ENCODE measurements at regions not wholly inside any gene's neighbourhood (a gene's known extent, or its start where the extent isn't known, plus 50 kb on each side); places are given as distances from the start of the nearest gene placed in this dataset.
"Not testable (repeated sequence)": the region's sequence is repeated elsewhere in the genome, so short reads cannot be mapped to it uniquely, and the experiment has no call there.

DNA sequence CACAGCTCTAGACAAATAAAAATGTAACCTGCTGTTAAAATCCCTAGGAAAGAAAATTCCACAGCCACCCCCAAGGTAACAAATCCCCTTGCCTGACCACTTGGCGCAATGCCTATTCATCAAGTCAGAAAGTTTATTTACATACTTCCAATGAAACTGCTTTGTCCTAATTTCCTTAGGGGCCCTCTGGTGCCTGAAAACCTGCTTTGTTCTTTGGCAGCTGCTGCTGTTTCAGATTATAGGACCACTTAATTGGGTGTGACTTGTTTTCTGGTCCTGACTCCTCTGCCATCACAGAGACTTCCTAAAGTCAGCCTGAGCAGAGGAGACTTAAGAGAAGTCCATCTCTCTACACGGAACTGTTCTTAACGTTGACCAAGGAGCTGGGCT lies 323.6 kb downstream of the UBE3D start:
- DNase-seq: no peak

DNA sequence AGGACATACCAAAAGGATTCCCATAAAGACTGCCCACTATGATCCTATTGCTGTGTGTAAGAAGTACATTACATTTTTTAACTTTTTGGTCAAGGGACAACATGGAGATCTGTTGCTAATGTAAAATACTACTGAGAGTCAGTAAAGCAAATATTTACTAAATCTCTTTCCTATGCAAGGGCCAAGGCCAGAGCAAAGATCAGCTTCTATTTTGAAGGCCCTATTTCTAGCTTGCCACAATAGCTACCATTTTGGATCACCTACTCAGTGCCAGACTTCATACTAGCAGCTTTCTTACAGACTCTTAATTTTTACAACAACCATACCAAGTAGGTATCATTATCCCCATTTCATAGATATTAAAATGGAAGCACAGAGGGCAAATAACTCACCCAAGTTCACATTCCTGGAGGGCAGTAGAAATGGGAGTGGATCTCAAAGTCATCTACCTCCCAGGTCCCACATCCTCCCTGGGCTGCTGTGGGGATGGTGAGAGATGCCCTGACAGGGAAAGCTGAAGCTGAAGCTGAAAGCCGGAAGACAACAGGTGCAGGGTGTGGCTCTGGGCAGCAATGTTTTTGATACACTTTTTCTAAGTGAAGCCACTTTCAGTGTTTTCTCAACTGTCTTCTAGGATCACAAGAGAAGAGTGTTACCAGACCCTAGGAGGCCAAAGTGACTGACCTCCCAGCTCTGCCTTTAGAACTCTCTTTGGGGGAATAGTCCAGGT lies 321.2 kb downstream of the UBE3D start:
- DNase-seq: no peak

DNA sequence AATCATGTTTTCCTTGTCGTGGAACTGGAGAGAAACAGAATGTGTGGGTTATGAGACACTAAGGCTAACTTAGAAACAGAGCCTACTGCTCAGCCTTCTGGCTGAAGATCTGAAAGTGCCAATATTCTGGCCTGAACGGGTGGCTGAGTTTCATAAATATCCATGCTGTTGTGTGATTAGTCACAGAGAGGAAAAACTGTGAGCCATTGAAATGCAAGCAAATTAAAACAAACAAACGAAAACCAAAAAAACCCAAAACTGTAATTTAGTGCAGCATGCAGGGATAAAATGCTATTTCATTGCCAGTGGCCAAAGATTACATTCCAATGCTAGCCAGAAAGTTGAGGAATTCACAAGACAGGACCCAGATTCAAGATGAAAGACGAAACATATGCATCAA lies 315.1 kb downstream of the UBE3D start:
- DNase-seq: peak; percentile 42

DNA sequence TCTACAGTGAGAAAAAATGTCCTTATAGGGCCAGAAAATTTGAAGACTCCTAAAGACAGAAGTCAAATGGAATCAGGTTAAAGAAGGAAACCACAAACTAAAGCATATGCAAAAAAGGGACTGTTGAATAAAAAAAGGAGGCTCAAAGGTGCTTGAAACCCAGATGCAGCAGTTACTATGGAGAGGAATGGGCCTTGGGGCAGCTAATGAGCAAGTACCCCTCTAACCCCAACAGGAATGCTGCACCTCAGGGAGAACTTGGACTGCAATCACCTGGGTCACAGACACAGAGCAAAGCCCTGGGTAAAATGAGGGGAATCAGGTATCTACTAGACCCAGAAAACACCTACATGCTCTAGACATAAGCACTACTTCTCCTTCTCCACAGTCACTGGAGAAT lies 313.9 kb downstream of the UBE3D start:
- DNase-seq: no peak

DNA sequence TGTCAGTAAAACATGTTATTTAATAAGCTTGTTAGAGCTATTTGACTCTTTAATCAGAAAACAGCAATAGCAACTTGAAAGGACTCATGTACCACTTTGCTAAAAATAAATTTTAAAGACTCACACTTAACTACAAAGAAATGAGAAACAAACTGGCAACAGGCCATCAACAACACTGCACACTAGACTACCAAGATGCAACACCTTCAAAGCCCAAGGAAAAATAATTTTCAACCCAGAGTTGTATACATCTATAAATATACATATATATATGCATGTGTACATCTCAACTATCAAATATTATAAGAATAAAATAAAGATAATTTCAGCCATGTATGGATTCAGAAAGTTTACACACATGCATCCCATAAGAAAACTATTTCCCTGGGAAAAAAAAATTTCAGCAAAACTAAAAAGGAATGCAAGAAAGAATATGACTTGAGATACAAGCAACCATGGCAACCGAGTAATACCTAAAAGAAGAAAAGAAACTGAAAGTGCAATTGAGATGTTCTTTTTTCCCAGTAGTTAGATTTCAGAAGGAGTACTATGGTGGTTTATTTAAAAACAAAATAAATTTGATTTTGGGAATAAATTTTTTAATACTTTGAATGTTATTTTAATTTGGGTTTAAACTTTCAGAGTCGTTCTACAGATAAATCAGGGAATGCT lies 303.8 kb downstream of the UBE3D start:
- DNase-seq: no peak

DNA sequence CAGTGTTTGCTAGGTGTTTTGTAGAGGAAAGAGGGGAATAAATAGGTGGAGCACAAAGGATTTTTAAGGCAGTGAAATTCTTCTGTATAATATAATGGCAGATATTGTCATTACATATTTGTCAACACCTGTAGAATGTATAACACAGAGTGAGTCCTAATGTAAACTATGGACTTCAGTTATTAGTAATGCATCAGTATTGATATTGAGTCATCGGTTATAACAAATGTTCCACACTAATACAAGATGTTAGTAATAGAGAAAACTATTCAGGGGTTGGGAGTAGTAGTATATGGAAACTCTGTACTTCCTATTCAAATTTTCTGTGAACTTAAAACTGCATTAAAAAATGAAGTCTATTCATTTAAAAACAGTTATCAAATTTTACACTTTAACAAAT lies 299.2 kb downstream of the UBE3D start:
- DNase-seq: no peak

DNA sequence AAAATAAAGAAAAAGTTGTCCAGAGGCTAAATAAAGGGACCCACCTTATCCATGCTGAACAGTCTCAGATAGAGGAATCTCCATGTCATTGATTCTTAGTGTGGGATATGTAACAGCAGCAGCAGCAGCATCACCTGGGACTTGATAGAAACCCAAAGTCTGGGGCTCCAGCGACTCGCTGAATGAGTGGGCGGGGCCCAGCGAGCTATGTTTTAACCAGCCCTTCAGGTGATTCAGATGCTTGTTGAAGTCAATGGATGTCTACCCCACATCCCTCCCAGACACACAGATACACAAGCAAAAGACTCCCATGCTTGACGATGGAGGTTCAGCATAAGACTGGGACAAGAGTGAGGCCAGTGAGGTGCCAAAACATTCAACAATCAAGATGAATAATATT lies 298.6 kb downstream of the UBE3D start:
- no peak for DNase-seq

DNA sequence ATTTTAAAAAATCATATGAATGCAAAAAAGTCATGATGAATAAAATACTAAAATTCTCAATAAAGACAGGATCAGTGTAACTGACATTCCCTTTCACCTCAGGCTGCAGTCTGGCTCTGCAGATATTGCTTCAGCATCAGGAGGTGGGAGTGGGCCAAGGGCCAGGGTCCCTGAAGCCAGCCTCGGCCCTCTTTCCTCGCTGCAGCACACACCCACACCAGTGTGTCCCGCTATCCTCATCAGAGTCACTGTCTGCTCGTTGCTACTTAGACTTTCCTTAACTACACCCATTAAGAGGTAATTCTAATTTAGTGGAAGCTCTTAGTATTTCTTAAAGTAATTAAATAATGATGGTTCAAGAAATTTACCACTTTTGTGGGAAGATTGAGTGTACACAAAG lies 298.2 kb downstream of the UBE3D start:
- DNase-seq: no peak

DNA sequence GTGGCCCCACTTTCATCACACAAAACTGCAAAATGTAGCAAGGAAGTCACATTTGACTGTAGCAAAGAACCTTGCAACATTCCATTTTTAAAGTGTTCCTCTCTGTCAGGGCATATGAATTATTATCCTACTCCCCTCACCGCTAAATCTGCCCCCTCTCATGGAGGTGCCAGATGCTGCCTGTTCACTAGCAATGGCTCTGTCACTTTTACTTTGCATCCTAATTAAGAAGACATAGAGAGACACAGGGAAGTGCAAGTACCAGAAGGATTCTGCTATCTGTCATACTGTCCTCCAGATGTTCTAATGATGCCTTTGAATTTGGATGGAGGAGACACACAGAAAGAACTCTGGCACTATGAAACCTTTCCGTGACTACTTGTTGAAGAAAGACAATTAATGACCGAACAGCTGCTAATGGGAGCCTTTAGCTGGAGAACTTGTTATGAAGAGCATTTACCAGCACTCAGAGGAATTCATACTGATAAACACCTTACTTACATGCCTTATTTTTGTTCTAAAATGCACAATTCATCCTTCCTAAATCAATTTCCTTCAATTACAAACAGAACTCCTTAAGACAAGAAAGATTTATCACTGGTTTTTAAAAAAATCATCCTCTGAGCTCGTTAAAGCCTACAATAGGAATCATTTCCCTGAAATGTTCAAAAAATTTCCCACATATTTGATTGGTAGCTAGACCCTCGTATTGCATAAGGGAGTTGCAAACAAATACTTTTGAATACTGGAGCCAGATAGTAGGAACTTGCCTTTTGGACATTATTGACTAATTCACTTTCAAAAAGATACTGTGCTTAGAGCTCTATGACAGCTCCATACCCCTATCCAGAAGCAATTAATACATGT lies 292.6 kb downstream of the UBE3D start:
- DNase-seq: no peak

DNA sequence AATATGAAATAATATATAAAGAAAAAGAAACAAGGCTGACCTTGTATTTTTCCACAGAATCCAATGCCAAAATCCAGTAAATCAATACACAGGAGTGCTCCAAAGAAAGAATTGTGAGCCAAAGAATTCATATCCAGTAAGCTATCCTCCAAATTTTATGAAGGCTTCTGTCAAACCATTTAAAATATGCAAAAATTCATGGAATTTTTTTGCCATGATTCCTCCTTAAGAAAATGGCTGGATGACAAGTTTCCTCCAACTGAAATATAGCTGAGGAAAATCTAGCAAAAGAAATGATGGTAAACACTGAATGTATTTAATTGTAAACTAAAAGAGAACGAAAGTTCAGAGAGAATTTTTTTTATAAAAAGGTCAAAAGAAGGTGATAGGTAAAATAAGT lies 290.3 kb downstream of the UBE3D start:
- peak; percentile 24 for DNase-seq

DNA sequence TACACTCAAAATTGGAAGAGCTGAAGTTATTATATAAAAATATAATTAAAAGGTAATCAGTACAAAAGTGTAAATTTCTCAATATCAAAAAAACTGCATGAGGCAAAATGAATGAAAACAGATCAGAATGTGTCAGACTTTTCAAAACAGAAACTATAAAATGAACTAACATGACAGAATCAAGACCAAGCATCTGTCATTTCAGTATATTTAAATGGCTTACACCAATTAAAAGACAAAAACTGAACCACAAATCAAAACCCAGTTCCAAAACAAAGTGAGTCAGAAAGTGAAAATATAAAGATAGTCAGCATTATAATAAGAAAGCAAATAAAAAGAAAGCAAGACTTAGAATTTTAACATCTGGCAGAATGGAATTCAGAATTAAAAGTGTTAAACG lies 289.7 kb downstream of the UBE3D start:
- DNase-seq: no peak

DNA sequence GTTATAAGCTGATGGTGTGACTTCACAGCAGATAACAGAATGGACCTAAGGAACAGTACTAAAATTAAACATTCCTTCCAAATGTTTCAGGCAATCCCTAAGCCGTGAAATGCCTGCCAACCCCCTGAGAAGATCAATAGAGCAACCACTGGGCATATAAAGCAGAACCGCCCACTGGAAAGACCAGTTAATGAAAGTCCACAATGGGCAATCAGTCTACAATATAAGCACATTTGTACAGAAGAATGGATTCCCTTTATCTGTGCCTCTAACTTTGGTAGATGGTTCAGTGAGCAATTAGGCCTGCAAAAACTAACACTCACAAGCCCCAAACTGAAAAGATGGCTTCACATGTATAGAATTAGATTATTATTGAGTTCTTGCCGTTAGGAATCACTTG lies 286.6 kb downstream of the UBE3D start:
- no peak for DNase-seq

DNA sequence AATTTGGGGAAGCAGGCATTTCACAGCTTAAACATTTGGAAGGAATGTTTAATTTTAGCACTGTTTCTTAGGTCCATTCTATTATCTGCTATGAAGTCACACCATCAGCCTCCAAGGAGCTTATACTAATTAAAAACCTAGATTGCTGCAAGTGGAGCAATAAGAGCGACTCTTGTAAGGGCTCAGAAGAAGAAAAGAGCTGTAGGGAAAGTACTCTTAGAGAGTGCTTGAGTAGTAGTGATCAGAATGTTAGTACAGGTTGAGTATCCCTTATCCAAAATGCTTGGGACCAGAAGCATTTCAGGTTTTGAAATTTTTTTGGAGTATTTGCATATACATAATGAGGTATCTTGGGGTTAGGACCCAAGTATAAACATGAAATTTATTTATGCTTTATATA lies 285.3 kb downstream of the UBE3D start:
- DNase-seq: no peak

DNA sequence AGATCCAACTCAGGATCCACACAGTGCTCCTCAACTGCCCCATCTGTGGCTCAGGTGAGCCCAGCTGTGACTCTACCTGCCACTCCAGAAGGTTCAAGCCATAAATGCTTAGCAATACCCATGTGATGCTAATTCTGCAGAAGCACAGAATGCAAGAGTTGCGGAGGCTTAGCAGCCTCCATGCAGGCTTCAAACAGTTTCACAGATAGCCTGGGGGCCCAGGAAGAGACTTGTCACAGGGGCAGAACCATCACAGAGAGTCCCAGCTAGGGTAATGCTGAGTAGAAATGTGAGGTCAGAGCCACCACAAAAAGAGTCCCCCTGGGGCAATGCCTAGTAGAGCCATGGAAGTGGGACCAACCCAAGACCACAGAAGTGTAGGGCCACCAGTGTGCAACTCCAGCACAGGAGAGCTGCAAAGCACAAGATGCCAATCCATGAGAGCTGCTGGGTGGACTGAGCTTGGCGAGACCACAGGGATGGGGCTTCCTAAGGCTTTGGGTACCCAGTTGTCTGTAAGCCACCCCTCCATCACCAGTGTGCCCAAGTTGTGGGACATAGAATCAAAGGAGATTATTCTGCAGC lies 283.9 kb downstream of the UBE3D start:
- no peak for DNase-seq

DNA sequence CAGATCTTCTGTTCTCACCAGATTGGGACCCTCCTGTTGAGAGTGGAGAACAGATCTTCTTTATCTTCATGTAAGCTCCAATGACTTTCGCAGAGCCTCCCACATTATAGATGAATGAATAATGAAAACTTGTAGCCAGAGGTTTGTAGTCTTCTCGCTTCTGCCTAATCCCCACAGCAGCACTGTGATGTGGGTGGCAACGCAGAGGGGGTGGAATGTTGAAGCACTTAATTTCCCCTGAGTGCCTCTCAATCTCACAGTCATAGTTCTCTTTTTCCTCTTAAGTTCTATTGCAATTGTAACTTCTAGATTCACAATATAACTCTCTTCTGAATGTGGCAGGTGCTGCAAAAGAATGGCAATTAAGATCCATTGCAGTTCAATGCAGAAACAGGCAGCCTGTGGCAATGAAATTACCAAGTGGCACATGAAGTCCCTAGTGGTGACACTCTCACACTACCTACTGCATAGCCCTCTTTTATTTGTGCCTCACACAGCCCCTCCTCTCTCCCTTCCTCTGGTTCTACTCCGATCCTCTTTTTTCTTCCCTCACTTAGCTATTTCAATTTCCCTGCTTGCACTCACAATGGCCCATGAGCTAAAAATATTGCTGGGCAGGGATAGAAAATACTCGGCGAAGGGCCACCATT lies 281.9 kb downstream of the UBE3D start:
- DNase-seq: no peak

DNA sequence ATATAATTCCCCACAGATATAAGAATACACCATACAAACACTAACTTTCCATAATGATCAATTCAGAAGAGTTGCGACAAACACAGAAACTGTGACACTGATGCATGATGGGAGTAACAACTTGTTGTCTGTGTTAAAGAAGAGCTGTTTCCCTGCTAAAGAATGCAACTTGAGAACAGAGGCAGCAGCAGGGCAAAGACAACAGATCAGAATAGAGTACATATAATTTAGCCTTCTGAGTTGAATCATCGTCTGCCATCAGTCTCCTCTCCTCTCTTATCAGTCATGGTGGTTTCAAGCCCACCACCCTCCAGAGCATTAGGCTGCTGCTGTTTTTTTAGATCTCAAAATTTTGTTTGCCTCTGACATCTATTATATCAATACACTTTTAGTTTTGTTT lies 280.4 kb downstream of the UBE3D start:
- DNase-seq: no peak

DNA sequence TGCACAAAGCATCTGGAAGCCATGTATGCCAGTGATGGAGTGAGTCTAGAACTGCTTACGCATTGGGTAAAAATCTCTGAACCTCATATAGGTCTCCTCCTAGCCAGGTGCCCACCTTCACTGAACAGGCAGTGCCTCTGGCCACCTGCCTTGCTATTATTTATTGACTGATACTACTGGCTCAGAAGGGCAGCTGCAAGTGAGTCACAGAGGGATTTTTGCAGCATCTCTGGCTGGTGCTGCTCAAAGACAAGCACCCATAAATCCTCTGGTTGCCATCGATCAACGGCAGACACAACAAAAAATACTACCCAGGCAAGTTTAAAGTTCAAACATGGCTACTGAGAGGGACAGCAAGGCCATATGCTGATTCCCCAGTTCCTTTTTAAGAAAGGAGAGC lies 279.4 kb downstream of the UBE3D start:
- no peak for DNase-seq

DNA sequence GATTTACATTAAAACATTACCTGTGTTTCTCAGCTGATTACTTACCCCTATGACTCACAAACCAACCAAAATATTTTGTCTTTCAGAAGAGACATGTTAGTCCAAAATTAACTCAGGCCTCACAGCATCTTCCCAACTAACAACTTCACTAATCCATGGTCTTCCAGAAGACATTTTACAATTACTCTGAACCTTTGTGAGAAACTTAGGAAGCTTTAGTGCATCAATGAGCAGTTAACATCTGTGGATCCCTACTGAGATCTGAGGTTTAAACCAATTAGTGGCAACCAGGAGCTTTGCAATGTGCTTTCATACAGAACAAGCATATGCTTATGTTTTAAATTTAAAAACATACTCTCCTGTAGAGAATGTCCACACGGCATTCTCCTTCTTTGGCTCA lies 269.7 kb downstream of the UBE3D start:
- no peak for DNase-seq

DNA sequence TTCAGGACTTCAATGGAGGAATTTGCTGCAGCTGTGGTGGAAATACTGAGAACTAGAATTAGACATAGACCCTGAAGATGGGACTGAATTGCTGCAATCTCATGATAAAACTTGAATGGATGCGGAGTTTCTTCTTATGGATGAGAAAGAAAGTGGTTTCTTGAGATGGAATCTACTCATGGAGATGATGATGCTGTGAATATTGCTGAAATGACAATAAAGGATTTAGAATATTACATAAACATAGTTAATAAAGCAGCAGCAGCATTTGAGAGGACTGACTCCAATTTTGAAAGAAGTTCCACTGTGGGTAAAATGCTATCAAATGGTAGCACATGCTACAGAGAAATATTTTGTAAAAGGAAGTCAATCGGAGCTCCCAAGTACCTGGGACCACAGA lies 264.6 kb downstream of the UBE3D start:
- no peak for DNase-seq

DNA sequence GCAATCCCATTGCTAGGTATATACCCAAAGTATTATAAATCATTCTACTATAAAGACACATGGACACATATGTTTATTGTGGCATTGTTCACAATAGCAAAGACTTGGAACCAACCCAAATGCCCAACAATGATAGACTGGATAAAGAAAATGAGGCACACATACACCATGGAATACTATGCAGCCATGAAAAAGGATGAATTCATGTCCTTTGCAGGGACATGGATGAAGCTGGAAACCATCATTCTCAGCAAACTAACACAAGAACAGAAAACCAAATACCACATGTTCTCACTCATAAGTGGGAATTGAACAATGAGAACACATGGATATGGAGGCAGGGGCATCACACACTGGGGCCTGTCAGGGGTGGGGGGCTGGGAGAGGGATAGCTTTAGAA lies 249.4 kb downstream of the UBE3D start:
- not testable (repeated sequence) for DNase-seq

DNA sequence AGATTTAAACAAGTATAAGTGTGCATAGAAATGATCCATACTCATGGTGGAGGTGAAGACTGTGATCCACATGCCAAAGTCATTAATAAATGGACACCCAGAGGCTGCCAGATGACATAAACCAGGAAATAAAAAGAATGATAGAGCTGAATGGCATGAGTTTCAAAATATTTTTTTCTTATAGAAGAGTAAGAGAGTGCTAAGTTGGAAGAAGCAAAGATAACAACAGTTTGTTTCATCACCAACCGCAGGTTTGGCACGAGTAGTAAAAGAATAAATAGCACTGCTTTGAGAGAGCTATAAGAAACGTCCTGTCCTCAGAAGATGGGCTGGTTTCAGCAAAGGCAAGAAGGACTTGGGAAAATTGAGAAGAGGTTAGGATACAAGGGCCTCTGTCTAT lies 246.9 kb downstream of the UBE3D start:
- DNase-seq: peak; percentile 43

DNA sequence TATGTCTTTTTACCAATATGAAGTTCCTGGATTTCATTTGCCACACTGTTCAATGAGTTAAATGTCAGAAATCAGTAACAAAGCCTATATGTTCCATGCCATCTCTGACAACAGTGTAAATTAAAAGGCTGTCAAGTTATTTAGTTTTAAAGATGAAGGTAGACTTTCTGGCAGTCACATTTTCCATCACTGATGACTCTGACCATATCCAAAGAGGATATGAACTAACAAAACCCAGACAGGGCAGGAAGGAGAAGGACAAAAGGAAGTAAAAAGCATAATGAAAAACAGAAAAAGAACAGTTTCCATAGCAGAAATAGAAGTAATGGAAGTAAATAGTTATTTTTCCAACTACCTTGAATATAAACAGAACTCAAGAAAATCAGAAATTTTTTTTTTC lies 242.3 kb downstream of the UBE3D start:
- DNase-seq: no peak

DNA sequence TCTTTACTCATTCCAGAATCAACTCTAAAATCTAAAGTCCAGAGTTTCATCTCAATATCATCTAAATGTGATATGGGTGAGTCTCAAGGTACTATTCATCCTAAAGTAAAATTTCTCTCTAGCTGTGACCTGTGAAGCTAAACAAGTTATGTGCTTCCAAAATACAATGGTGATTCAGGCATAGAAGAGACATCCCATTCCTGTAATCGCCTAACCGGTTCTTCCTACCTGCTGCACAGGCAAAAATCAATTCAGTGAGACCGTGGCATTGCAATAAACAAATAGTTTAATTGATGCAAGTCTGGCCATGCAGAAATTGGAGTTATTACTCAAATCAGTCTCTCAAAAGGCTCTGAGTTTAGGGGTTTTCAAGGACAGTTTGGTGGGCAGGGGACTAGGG lies 232.8 kb downstream of the UBE3D start:
- no peak for DNase-seq
